Smooth muscle cell of the brain vasculature (primary cell): ENCODE measurements at regions not wholly inside any gene's neighbourhood (a gene's known extent, or its start where the extent isn't known, plus 50 kb on each side); places are given as distances from the start of the nearest gene placed in this dataset.

Source experiments
- DNase-seq: peaks from one replicate; pipeline ENCODE4 v3.0.0-alpha.2; 2012; ENCODE audit warnings: low read depth, low spot score

GRCh38 chr12:89101440-89101839, 250.9 kb downstream of the DUSP6 start:
- no peak for DNase-seq

GRCh38 chr12:89098441-89099112, 253.7 kb downstream of the DUSP6 start:
- no peak for DNase-seq

- DNase-seq = no peak
These were observed 260.0 kb downstream of the DUSP6 start for GRCh38 chr12:89092297-89092696.

- DNase-seq = no peak
These were observed 260.9 kb downstream of the DUSP6 start for GRCh38 chr12:89091293-89091841.

GRCh38 chr12:89089264-89089663, 263.0 kb downstream of the DUSP6 start:
- no peak for DNase-seq

- DNase-seq = no peak
These were observed 264.4 kb downstream of the DUSP6 start for GRCh38 chr12:89087876-89088275.

GRCh38 chr12:89087149-89087825, 265.0 kb downstream of the DUSP6 start:
- no peak for DNase-seq

- no peak for DNase-seq
These were observed 266.9 kb downstream of the DUSP6 start for GRCh38 chr12:89085421-89085820.

GRCh38 chr12:89084751-89085150, 267.6 kb downstream of the DUSP6 start:
- DNase-seq = no peak

- DNase-seq = no peak
These were observed 268.8 kb downstream of the DUSP6 start for GRCh38 chr12:89083491-89083890.

- DNase-seq = no peak
These were observed 269.9 kb downstream of the DUSP6 start for GRCh38 chr12:89082370-89082753.

- no peak for DNase-seq
These were observed 270.5 kb downstream of the DUSP6 start for GRCh38 chr12:89081719-89082369.

GRCh38 chr12:89080793-89081465, 271.4 kb downstream of the DUSP6 start:
- DNase-seq = no peak

GRCh38 chr12:89075880-89076540, 276.3 kb downstream of the DUSP6 start:
- no peak for DNase-seq

- DNase-seq = no peak
These were observed 278.6 kb downstream of the DUSP6 start for GRCh38 chr12:89073659-89074058.

- no peak for DNase-seq
These were observed 279.3 kb downstream of the DUSP6 start for GRCh38 chr12:89073027-89073398.

GRCh38 chr12:89072294-89073026, 279.8 kb downstream of the DUSP6 start:
- no peak for DNase-seq

GRCh38 chr12:89070603-89071002, 281.7 kb downstream of the DUSP6 start:
- DNase-seq = no peak

- DNase-seq = no peak
These were observed 282.9 kb downstream of the DUSP6 start for GRCh38 chr12:89069431-89069830.

- DNase-seq = no peak
These were observed 284.7 kb downstream of the DUSP6 start for GRCh38 chr12:89067421-89068187.
